Mucosa of gallbladder (tissue), 1 donor: ENCODE measurements at regions not wholly inside any gene's neighbourhood (a gene's known extent, or its start where the extent isn't known, plus 50 kb on each side); places are given as distances from the start of the nearest gene placed in this dataset.
"Not testable (repeated sequence)": the region's sequence is repeated elsewhere in the genome, so short reads cannot be mapped to it uniquely, and the experiment has no call there.

Experiments
- DNase-seq: peaks from one replicate; pipeline ENCODE4 v3.0.0-alpha.2; 2020; ENCODE audit warnings: low spot score
- donor health status: DM: no; HTN: no; CAD: no.

GRCh38 chr5:166285361-166285760, 2006.1 kb upstream of the WWC1 start:
- DNase-seq: no peak

- DNase-seq: no peak
Measured at GRCh38 chr5:166286832-166287231, 2004.6 kb upstream of the WWC1 start.

GRCh38 chr5:166287866-166288265, 2003.6 kb upstream of the WWC1 start:
- DNase-seq: no peak

GRCh38 chr5:166291800-166292199, 1999.6 kb upstream of the WWC1 start:
- not testable (repeated sequence) for DNase-seq

GRCh38 chr5:166293892-166294291, 1997.6 kb upstream of the WWC1 start:
- DNase-seq: no peak

GRCh38 chr5:166302166-166302565, 1989.3 kb upstream of the WWC1 start:
- no peak for DNase-seq

- DNase-seq: no peak
Measured at GRCh38 chr5:166317425-166317824, 1974.0 kb upstream of the WWC1 start.

- DNase-seq: no peak
Measured at GRCh38 chr5:166320920-166321480, 1970.4 kb upstream of the WWC1 start.

GRCh38 chr5:166324372-166324771, 1967.1 kb upstream of the WWC1 start:
- no peak for DNase-seq

GRCh38 chr5:166329149-166329800, 1962.2 kb upstream of the WWC1 start:
- no peak for DNase-seq

- no peak for DNase-seq
Measured at GRCh38 chr5:166330036-166330435, 1961.4 kb upstream of the WWC1 start.

GRCh38 chr5:166331521-166331920, 1959.9 kb upstream of the WWC1 start:
- no peak for DNase-seq

- no peak for DNase-seq
Measured at GRCh38 chr5:166338801-166339200, 1952.6 kb upstream of the WWC1 start.

GRCh38 chr5:166340039-166340438, 1951.4 kb upstream of the WWC1 start:
- no peak for DNase-seq

GRCh38 chr5:166341740-166342337, 1949.6 kb upstream of the WWC1 start:
- no peak for DNase-seq

GRCh38 chr5:166342402-166342801, 1949.0 kb upstream of the WWC1 start:
- DNase-seq: no peak

- no peak for DNase-seq
Measured at GRCh38 chr5:166346726-166347374, 1944.6 kb upstream of the WWC1 start.

- DNase-seq: no peak
Measured at GRCh38 chr5:166349046-166349445, 1942.4 kb upstream of the WWC1 start.

- DNase-seq: no peak
Measured at GRCh38 chr5:166353580-166353979, 1937.9 kb upstream of the WWC1 start.

GRCh38 chr5:166354332-166354731, 1937.1 kb upstream of the WWC1 start:
- no peak for DNase-seq

- DNase-seq: no peak
Measured at GRCh38 chr5:166356096-166356495, 1935.3 kb upstream of the WWC1 start.

GRCh38 chr5:166358127-166358830, 1933.2 kb upstream of the WWC1 start:
- no peak for DNase-seq
